ENCODE measurements at regions not wholly inside any gene's neighbourhood (a gene's known extent, or its start where the extent isn't known, plus 50 kb on each side); places are given as distances from the start of the nearest gene placed in this dataset.
A peak's percentile ranks its signal among the peaks of the same experiment; 100 is the strongest.

DNA sequence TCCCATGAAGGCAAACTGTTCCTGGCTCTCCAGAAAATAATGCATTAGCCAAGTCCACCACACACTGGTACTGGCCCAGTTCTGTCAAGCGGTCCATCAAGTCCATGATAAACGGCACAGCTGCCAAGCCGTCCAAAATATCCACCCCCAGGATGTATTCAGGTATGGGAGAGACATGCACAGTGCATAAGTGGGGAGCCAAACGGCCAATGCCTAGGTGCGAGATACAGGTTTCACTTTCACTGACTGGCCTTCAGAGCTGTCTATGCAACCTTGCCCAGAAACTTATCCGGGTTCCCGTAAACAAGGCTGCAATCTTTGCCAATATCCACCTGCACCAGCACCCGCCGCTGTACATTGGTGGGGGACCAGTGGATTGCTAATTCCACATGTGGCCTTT, 795.8 kb downstream of the EFNA5 start:
- no peak for TF ChIP-seq CTCF (IDR thresholded peaks at IDR 0.05; ENCODE audit: low read depth, low read length, missing control alignments)
- H3K4me3 ChIP-seq (replicated peaks; ENCODE audit: low read depth, low read length), result no peak overlapping the region
- no peak for DNase-seq (ENCODE audit: extremely low read depth, low read depth)

DNA sequence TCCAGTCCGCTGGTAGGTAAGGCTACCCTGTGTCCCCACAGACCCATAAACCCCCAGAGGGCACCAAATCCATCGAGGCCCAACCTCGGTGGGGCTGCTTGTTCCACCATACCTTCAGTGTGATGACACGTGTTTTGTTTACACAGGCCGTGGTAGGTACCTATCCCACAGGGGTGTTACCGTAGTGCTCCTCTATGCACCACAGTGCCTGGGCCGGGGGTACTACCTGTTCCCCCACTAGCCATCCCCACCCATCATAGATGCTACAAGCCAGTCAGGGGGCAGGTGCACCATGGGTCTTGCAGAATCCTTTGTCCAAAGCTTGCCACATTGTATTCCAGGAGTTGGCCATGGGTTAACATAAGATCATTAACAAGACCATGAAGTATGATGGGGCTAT, 796.2 kb downstream of the EFNA5 start:
- no peak for DNase-seq (ENCODE audit: extremely low read depth, low read depth)
- H3K4me3 ChIP-seq (replicated peaks; ENCODE audit: low read depth, low read length), result no peak overlapping the region
- TF ChIP-seq CTCF (IDR thresholded peaks at IDR 0.05; ENCODE audit: low read depth, low read length, missing control alignments), result no peak

DNA sequence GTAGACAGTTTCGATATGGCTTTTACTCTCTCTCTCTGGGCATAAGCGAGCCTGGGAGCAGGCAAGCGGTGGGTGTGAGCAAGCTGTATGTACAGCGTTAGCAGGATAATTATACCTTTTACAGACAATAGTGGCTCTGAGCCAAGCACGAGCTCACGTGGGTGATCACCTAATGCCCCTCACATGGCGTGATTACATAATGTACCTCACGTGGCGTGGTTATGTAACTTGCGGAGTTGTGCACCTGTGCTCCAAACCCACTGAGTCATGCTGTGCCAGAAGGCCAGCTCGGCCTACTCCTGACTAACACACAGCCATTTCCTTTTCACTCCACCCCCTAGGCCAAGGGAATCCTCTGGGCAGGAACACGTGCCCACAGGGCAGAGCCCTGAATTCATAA, 797.2 kb downstream of the EFNA5 start:
- H3K4me3 ChIP-seq (replicated peaks; ENCODE audit: low read depth, low read length), result no peak overlapping the region
- DNase-seq (ENCODE audit: extremely low read depth, low read depth), result no peak
- no peak for TF ChIP-seq CTCF (IDR thresholded peaks at IDR 0.05; ENCODE audit: low read depth, low read length, missing control alignments)

GRCh38 chr5:106865279-106865678, 805.5 kb downstream of the EFNA5 start:
- DNase-seq (ENCODE audit: extremely low read depth, low read depth), result no peak
- TF ChIP-seq CTCF (IDR thresholded peaks at IDR 0.05; ENCODE audit: low read depth, low read length, missing control alignments), result no peak
- no peak overlapping the region for H3K4me3 ChIP-seq (replicated peaks; ENCODE audit: low read depth, low read length)

- H3K4me3 ChIP-seq (replicated peaks; ENCODE audit: low read depth, low read length), result no peak overlapping the region
- no peak for TF ChIP-seq CTCF (IDR thresholded peaks at IDR 0.05; ENCODE audit: low read depth, low read length, missing control alignments)
- DNase-seq (ENCODE audit: extremely low read depth, low read depth), result peak; percentile 21
These were observed 808.1 kb downstream of the EFNA5 start for GRCh38 chr5:106862450-106863193.

DNA sequence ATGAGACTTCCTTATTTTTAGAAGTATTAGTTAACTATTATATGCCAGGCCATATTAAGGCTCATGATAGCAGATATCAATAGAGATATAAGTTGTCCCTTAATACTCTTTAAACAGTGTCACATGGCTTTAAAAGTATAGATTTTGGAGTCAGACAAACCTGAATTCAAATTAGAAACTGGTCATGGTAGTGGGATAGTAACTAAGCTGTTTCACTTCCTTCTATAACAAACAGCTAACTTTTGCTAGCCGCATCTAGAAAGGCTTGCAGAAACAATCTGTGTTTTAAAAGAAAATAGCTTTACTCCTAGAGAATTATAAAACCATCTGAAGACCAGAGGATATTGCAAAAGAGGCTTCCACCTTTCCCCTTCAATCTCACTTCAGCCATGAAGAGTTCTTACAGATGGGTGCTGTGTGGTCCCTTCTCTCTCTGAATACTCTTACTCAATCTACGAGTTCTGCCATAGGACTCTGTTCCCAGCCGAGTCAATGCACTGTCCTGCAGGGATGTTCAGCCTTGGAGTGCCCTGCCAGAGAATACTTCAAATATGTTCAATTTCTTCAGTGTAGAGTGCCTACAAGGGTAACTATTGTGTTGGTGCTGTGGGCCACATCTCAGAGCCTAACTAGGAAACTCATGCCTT, 810.2 kb downstream of the EFNA5 start:
- no peak for DNase-seq (ENCODE audit: extremely low read depth, low read depth)
- H3K4me3 ChIP-seq (replicated peaks; ENCODE audit: low read depth, low read length), result no peak overlapping the region
- TF ChIP-seq CTCF (IDR thresholded peaks at IDR 0.05; ENCODE audit: low read depth, low read length, missing control alignments), result no peak

All from HFF-Myc (cell line).